Hepatocyte (in vitro differentiated cells): ENCODE measurements at regions not wholly inside any gene's neighbourhood (a gene's known extent, or its start where the extent isn't known, plus 50 kb on each side); places are given as distances from the start of the nearest gene placed in this dataset.

Experiments used
- CTCF ChIP-seq: fragments of 200-600 bp; sonication (generic); IDR thresholded peaks from 2 replicates; pipeline ENCODE4 v1.5.1; 2016; ENCODE audit warnings: antibody characterized with exemption, mild to moderate bottlenecking; ENCODE audit not compliant: poor library complexity
- EZH2 ChIP-seq: fragments of 200-600 bp; sonication (generic); IDR thresholded peaks from 2 replicates; pipeline ENCODE4 v1.6.1; 2016; ENCODE audit warnings: antibody characterized with exemption, mild to moderate bottlenecking, borderline replicate concordance
- EZH2phosphoT487 ChIP-seq: fragments of 200-600 bp; sonication (generic); IDR thresholded peaks from one replicate; pipeline ENCODE4 v1.6.1; 2018; ENCODE audit warnings: antibody characterized with exemption, mild to moderate bottlenecking, low read depth, moderate library complexity; ENCODE audit not compliant: unreplicated experiment, severe bottlenecking

DNA sequence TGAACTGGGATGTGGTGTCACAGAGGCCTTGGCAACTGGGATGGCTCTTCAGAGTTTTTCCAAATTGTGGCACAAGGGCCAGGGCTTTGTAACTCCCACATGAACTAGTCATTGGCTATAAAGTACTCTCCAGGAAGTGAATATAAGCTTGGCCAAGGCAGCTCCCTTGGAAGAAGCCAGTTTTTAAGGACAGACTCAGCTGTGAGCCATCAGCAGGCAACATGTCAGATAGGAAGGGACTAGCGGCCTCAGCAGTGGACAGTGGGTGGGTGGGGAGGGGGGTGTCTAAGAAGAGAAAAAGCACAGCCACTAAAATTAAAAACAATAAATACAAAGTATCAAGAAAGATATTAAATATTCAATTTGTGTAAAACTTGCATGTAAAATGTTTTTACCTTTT, 691.1 kb upstream of the PIK3C3 start:
- TF ChIP-seq EZH2phosphoT487: no peak
- TF ChIP-seq EZH2: no peak
- no peak for TF ChIP-seq CTCF
